ENCODE measurements at regions not wholly inside any gene's neighbourhood (a gene's known extent, or its start where the extent isn't known, plus 50 kb on each side); places are given as distances from the start of the nearest gene placed in this dataset.

DNA sequence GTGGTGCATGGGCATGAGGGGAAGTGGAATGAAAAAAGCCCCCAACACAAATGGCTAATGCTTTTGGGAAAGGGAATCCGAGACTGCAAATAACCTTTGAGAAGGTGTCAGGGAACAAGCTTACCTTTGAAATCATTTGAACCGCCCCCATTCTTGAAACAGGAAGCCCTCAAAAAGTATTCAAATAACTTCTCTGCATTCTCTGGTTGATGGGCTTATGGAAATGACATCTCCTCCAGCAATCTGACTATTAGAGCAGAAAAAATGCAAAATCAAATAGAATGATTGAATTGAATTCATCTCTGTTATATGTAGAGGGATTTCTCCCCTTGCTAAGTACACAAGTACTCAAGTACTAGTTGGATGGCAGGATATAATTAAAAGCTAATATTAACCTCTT, 409.9 kb downstream of the TMEM135 start:
- TF ChIP-seq, protein P1, sequence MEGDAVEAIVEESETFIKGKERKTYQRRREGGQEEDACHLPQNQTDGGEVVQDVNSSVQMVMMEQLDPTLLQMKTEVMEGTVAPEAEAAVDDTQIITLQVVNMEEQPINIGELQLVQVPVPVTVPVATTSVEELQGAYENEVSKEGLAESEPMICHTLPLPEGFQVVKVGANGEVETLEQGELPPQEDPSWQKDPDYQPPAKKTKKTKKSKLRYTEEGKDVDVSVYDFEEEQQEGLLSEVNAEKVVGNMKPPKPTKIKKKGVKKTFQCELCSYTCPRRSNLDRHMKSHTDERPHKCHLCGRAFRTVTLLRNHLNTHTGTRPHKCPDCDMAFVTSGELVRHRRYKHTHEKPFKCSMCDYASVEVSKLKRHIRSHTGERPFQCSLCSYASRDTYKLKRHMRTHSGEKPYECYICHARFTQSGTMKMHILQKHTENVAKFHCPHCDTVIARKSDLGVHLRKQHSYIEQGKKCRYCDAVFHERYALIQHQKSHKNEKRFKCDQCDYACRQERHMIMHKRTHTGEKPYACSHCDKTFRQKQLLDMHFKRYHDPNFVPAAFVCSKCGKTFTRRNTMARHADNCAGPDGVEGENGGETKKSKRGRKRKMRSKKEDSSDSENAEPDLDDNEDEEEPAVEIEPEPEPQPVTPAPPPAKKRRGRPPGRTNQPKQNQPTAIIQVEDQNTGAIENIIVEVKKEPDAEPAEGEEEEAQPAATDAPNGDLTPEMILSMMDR (IDR thresholded peaks at IDR 0.05; ENCODE audit: low read depth, low read length) = no peak
- Histone ChIP-seq H3K9me3 (no peaks in the 10 kb centered on the region), H3K4me3 (ENCODE audit: low read depth, low read length) (no peak overlapping the region), H3K27me3 (no peaks in the 10 kb centered on the region), H3K36me3 (no peaks in the 10 kb centered on the region), H3K4me1 (no peaks in the 10 kb centered on the region)
- no peak for DNase-seq

DNA sequence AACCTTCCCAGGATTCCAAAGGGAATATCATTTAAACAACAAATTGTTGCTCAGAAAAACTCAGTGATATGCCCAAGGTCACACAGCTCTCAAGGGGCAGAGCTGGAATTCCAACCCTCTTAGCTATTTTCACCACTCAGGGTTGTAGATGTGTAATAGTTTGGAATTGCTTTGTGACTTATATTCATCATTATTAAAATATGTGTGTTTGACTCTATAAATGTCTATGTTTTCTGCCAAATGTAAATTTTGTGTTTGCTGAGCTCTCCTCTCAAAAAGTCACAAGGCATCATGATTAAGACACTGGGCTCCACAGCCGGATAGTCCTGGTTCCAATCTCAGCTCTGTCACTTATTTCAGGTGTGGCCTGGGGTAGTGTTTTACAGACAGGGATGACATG, 407.3 kb downstream of the TMEM135 start:
- no peaks in the 10 kb centered on the region for H3K27me3 ChIP-seq
- no peaks in the 10 kb centered on the region for H3K9me3 ChIP-seq
- H3K36me3 ChIP-seq = no peaks in the 10 kb centered on the region
- TF ChIP-seq, protein P1 (IDR thresholded peaks at IDR 0.05; ENCODE audit: low read depth, low read length) = no peak
- H3K4me1 ChIP-seq = no peaks in the 10 kb centered on the region
- no peak for DNase-seq
- H3K4me3 ChIP-seq (ENCODE audit: low read depth, low read length) = no peak overlapping the region

GRCh38 chr11:87443707-87444106, 406.0 kb downstream of the TMEM135 start:
- no peak for DNase-seq
- Histone ChIP-seq H3K27me3 (no peaks in the 10 kb centered on the region), H3K4me3 (ENCODE audit: low read depth, low read length) (no peak overlapping the region), H3K36me3 (no peaks in the 10 kb centered on the region), H3K4me1 (no peaks in the 10 kb centered on the region), H3K9me3 (no peaks in the 10 kb centered on the region)
- TF ChIP-seq, protein P1 (IDR thresholded peaks at IDR 0.05; ENCODE audit: low read depth, low read length) = no peak

- no peaks in the 10 kb centered on the region for H3K9me3 ChIP-seq
- H3K4me3 ChIP-seq (ENCODE audit: low read depth, low read length) = no peak overlapping the region
- H3K27me3 ChIP-seq = no peaks in the 10 kb centered on the region
- H3K36me3 ChIP-seq = no peaks in the 10 kb centered on the region
- no peaks in the 10 kb centered on the region for H3K4me1 ChIP-seq
- TF ChIP-seq, protein P1 (IDR thresholded peaks at IDR 0.05; ENCODE audit: low read depth, low read length) = no peak
- no peak for DNase-seq
Measured at GRCh38 chr11:87440076-87440770, 402.5 kb downstream of the TMEM135 start.

DNA sequence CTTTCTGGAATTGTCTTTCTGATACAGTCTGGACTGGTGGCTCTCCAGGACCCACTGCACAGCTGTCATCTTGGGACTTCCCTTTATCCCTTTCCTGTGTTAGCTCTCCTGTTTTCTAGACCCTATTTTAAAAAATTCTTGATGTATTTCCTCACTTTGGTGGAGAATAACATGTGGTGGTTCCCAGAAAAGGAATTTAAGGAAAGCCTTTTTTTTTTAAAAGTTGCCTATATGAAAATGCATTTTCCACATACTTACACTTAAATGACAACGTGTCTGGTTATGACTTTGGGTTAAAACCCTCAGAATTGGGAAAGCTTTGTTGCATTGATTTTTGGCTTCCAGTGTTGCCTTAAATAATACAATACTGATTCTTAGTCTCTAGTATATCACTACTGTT, 400.7 kb downstream of the TMEM135 start:
- Histone ChIP-seq H3K9me3 (no peaks in the 10 kb centered on the region), H3K27me3 (no peaks in the 10 kb centered on the region)

GRCh38 chr11:87437844-87438223, 400.1 kb downstream of the TMEM135 start:
- no peak for DNase-seq
- H3K27me3 ChIP-seq = no peaks in the 10 kb centered on the region
- no peaks in the 10 kb centered on the region for H3K4me1 ChIP-seq
- no peaks in the 10 kb centered on the region for H3K9me3 ChIP-seq
- no peaks in the 10 kb centered on the region for H3K36me3 ChIP-seq
- no peak overlapping the region for H3K4me3 ChIP-seq (ENCODE audit: low read depth, low read length)
- TF ChIP-seq, protein P1 (IDR thresholded peaks at IDR 0.05; ENCODE audit: low read depth, low read length) = no peak

More for the DNA sequence above, 400.7 kb downstream of the TMEM135 start:
- TF ChIP-seq, protein P1 (IDR thresholded peaks at IDR 0.05; ENCODE audit: low read depth, low read length) = no peak
- H3K36me3 ChIP-seq = no peaks in the 10 kb centered on the region
- H3K4me3 ChIP-seq (ENCODE audit: low read depth, low read length) = no peak overlapping the region
- DNase-seq = no peak
- H3K4me1 ChIP-seq = no peaks in the 10 kb centered on the region

Data from BE2C (cell line).